NB4 (cell line): ENCODE measurements at regions not wholly inside any gene's neighbourhood (a gene's known extent, or its start where the extent isn't known, plus 50 kb on each side); places are given as distances from the start of the nearest gene placed in this dataset.

ENCODE experiments used
- CTCF ChIP-seq: IDR thresholded peaks from one replicate; pipeline ENCODE4 v1.5.1; 2012; ENCODE audit warnings: low read depth, low read length
- MAX ChIP-seq: IDR thresholded peaks from 2 replicates; pipeline ENCODE4 v1.6.1; 2011; ENCODE audit warnings: low read depth, low read length
- POLR2A ChIP-seq: IDR thresholded peaks from 2 replicates; pipeline ENCODE4 v1.6.1; 2011; ENCODE audit warnings: mild to moderate bottlenecking; ENCODE audit not compliant: insufficient read length; ENCODE audit errors: extremely low read depth

- TF ChIP-seq CTCF = no peak
- TF ChIP-seq POLR2A = no peak
- no peak for TF ChIP-seq MAX
Measured at GRCh38 chr2:469514-469913, 181.6 kb upstream of the ALKAL2 start.
